Right lobe of liver (tissue), 4 donors: ENCODE measurements at regions not wholly inside any gene's neighbourhood (a gene's known extent, or its start where the extent isn't known, plus 50 kb on each side); places are given as distances from the start of the nearest gene placed in this dataset.

ENCODE experiments used
- POLR2A ChIP-seq: fragments of 450-650 bp; IDR thresholded peaks from one replicate; pipeline ENCODE4 v1.6.1; 2017; ENCODE audit warnings: antibody characterized with exemption, mild to moderate bottlenecking
- TF ChIP-seq, protein P1 (sequence below), 4 donors: fragments of 200-600 bp in 3 of 4; fragments of 450-650 bp in 1 of 4; IDR thresholded peaks; one replicate each; pipeline versions ENCODE4 v1.5.1 to v1.8.0; 2016 to 2022; ENCODE audit warnings: antibody characterized with exemption in 4 of 4, mild to moderate bottlenecking in 2 of 4
- donor health status: DM: no; HTN: no; CAD: no.
- donor health status: DM: no; HTN: no; CAD: no.
- donor health status: DM: no; HTN: yes; CAD: no.

GRCh38 chr11:45592636-45593035, 72.8 kb downstream of the CHST1 start:
- TF ChIP-seq POLR2A = no peak
- TF ChIP-seq, protein P1, sequence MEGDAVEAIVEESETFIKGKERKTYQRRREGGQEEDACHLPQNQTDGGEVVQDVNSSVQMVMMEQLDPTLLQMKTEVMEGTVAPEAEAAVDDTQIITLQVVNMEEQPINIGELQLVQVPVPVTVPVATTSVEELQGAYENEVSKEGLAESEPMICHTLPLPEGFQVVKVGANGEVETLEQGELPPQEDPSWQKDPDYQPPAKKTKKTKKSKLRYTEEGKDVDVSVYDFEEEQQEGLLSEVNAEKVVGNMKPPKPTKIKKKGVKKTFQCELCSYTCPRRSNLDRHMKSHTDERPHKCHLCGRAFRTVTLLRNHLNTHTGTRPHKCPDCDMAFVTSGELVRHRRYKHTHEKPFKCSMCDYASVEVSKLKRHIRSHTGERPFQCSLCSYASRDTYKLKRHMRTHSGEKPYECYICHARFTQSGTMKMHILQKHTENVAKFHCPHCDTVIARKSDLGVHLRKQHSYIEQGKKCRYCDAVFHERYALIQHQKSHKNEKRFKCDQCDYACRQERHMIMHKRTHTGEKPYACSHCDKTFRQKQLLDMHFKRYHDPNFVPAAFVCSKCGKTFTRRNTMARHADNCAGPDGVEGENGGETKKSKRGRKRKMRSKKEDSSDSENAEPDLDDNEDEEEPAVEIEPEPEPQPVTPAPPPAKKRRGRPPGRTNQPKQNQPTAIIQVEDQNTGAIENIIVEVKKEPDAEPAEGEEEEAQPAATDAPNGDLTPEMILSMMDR (IDR thresholded peaks at IDR 0.05) = no peak
